ENCODE measurements at regions not wholly inside any gene's neighbourhood (a gene's known extent, or its start where the extent isn't known, plus 50 kb on each side); places are given as distances from the start of the nearest gene placed in this dataset.

- Mint-ChIP-seq H3K9me3 (peaks cover 8% of the 10 kb centered on the region), H3K36me3 (ENCODE audit: low read depth) (peaks cover 13% of the 10 kb centered on the region), H3K4me1 (no peaks in the 10 kb centered on the region), H3K27me3 (ENCODE audit: low read depth) (no peaks in the 10 kb centered on the region), H3K4me3 (no peak overlapping the region), H3K27ac (ENCODE audit: unreplicated experiment) (no peak overlapping the region)
- TF ChIP-seq CTCF (conservative IDR thresholded peaks at IDR 0.05): no peak
- DNase-seq (ENCODE audit: low read depth, low spot score): no peak
Measured at GRCh38 chr4:86529436-86529835, 64.7 kb upstream of the PTPN13 start.

- H3K4me1 Mint-ChIP-seq: no peaks in the 10 kb centered on the region
- no peaks in the 10 kb centered on the region for H3K27me3 Mint-ChIP-seq (ENCODE audit: low read depth)
- H3K27ac Mint-ChIP-seq (ENCODE audit: unreplicated experiment): no peak overlapping the region
- H3K36me3 Mint-ChIP-seq (ENCODE audit: low read depth): peaks cover 12% of the 10 kb centered on the region
- no peak for DNase-seq (ENCODE audit: low read depth, low spot score)
- H3K4me3 Mint-ChIP-seq: no peak overlapping the region
- H3K9me3 Mint-ChIP-seq: peaks cover 7% of the 10 kb centered on the region
- no peak for TF ChIP-seq CTCF (conservative IDR thresholded peaks at IDR 0.05)
Measured at GRCh38 chr4:86530183-86530582, 63.9 kb upstream of the PTPN13 start.

GRCh38 chr4:86531440-86531839 lies 62.7 kb upstream of the PTPN13 start:
- TF ChIP-seq CTCF (conservative IDR thresholded peaks at IDR 0.05): no peak

GRCh38 chr4:86532851-86533250 lies 61.3 kb upstream of the PTPN13 start:
- H3K9me3 Mint-ChIP-seq: peaks cover 8% of the 10 kb centered on the region
- H3K4me3 Mint-ChIP-seq: no peak overlapping the region
- TF ChIP-seq CTCF (conservative IDR thresholded peaks at IDR 0.05): no peak
- peaks cover 6% of the 10 kb centered on the region for H3K4me1 Mint-ChIP-seq
- DNase-seq (ENCODE audit: low read depth, low spot score): no peak
- no peaks in the 10 kb centered on the region for H3K27me3 Mint-ChIP-seq (ENCODE audit: low read depth)
- H3K27ac Mint-ChIP-seq (ENCODE audit: unreplicated experiment): no peak overlapping the region
- peaks cover 9% of the 10 kb centered on the region for H3K36me3 Mint-ChIP-seq (ENCODE audit: low read depth)

More at GRCh38 chr4:86531440-86531839, 62.7 kb upstream of the PTPN13 start:
- no peak overlapping the region for H3K4me3 Mint-ChIP-seq
- no peak for DNase-seq (ENCODE audit: low read depth, low spot score)
- no peaks in the 10 kb centered on the region for H3K4me1 Mint-ChIP-seq
- peaks cover 4% of the 10 kb centered on the region for H3K36me3 Mint-ChIP-seq (ENCODE audit: low read depth)
- H3K9me3 Mint-ChIP-seq: peaks cover 4% of the 10 kb centered on the region
- no peak overlapping the region for H3K27ac Mint-ChIP-seq (ENCODE audit: unreplicated experiment)
- no peaks in the 10 kb centered on the region for H3K27me3 Mint-ChIP-seq (ENCODE audit: low read depth)

- H3K4me1 Mint-ChIP-seq: peaks cover 8% of the 10 kb centered on the region
- DNase-seq (ENCODE audit: low read depth, low spot score): no peak
- no peaks in the 10 kb centered on the region for H3K27me3 Mint-ChIP-seq (ENCODE audit: low read depth)
- peaks cover 7% of the 10 kb centered on the region for H3K9me3 Mint-ChIP-seq
- no peak overlapping the region for H3K27ac Mint-ChIP-seq (ENCODE audit: unreplicated experiment)
- no peak overlapping the region for H3K4me3 Mint-ChIP-seq
- peaks cover 7% of the 10 kb centered on the region for H3K36me3 Mint-ChIP-seq (ENCODE audit: low read depth)
- TF ChIP-seq CTCF (conservative IDR thresholded peaks at IDR 0.05): no peak
Measured at GRCh38 chr4:86536151-86536550, 58.0 kb upstream of the PTPN13 start.
